CD4-positive, CD25-positive, alpha-beta regulatory T cell (primary cell): ENCODE measurements at regions not wholly inside any gene's neighbourhood (a gene's known extent, or its start where the extent isn't known, plus 50 kb on each side); places are given as distances from the start of the nearest gene placed in this dataset.

ENCODE experiments used
- ATAC-seq, 2 donors: fragments of 150-1000 bp; cut with Tn5 transposase; one replicate each; pipeline ENCODE4 v1.10.0; 2021; ENCODE audit warnings: low read depth in 2 of 2, moderate number of reproducible peaks in 2 of 2, moderate library complexity in 1 of 2
- DNase-seq, 3 donors: peaks; one replicate each; pipeline versions ENCODE4 v3.0.0 to v3.0.0-alpha.2; 2012 to 2022; ENCODE audit warnings: mixed read lengths in 1 of 3
- H3K27ac ChIP-seq: one replicate; pipeline ENCODE4 v1.7.0; 2013; ENCODE audit warnings: mild to moderate bottlenecking, low read length; ENCODE audit not compliant: insufficient read depth, poor library complexity, severe bottlenecking
- H3K27me3 ChIP-seq: one replicate; pipeline ENCODE4 v1.7.0; 2013; ENCODE audit warnings: low read length; ENCODE audit not compliant: control insufficient read depth, insufficient read depth
- H3K36me3 ChIP-seq: one replicate; pipeline ENCODE4 v1.7.0; 2013; ENCODE audit warnings: mild to moderate bottlenecking, low read length, moderate library complexity; ENCODE audit not compliant: control insufficient read depth, insufficient read depth
- H3K4me1 ChIP-seq: 2 replicates; pipeline ENCODE4 v1.7.0; 2013; ENCODE audit warnings: mild to moderate bottlenecking, low read length; ENCODE audit not compliant: insufficient read depth, control insufficient read depth, poor library complexity, severe bottlenecking
- H3K4me3 ChIP-seq: one replicate; pipeline ENCODE4 v1.7.0; 2013; ENCODE audit warnings: low read depth, mild to moderate bottlenecking, low read length, moderate library complexity
- H3K9me3 ChIP-seq, 2 experiments: 1 replicate in 1 of 2; 2 replicates in 1 of 2; pipeline ENCODE4 v1.7.0; 2013; ENCODE audit warnings: low read length in 2 of 2, mild to moderate bottlenecking in 1 of 2, moderate library complexity in 1 of 2; ENCODE audit not compliant: control insufficient read depth in 2 of 2
- H3K27ac Mint-ChIP-seq, 3 donors: one replicate each; pipeline ENCODE4 v1.8.0; 2020 to 2022; ENCODE audit warnings: mild to moderate bottlenecking in 3 of 3, mixed read lengths in 3 of 3, moderate library complexity in 2 of 3
- H3K27me3 Mint-ChIP-seq: one replicate; pipeline ENCODE4 v1.8.0; 2022; ENCODE audit warnings: mild to moderate bottlenecking, mixed read lengths
- H3K36me3 Mint-ChIP-seq: one replicate; pipeline ENCODE4 v1.8.0; 2020; ENCODE audit warnings: mixed read lengths
- H3K4me1 Mint-ChIP-seq, 4 donors: one replicate each; pipeline ENCODE4 v1.8.0; 2020 to 2022; ENCODE audit warnings: mixed read lengths in 4 of 4, mild to moderate bottlenecking in 1 of 4
- H3K4me3 Mint-ChIP-seq, 4 donors: one replicate each; pipeline ENCODE4 v1.8.0; 2020 to 2022; ENCODE audit warnings: mild to moderate bottlenecking in 4 of 4, mixed read lengths in 4 of 4, moderate library complexity in 3 of 4
- H3K9me3 Mint-ChIP-seq, 7 donors: one replicate each; pipeline ENCODE4 v1.8.0; 2020 to 2022; ENCODE audit warnings: mixed read lengths in 7 of 7, mild to moderate bottlenecking in 3 of 7, moderate library complexity in 2 of 7

GRCh38 chr5:42889311-42889933 lies 77.7 kb upstream of the SELENOP start:
- H3K4me1 Mint-ChIP-seq = no peaks in the 10 kb centered on the region
- Histone ChIP-seq H3K4me1 (no peaks in the 10 kb centered on the region), H3K27ac (no peak overlapping the region), H3K9me3 (no peaks in the 10 kb centered on the region), H3K27me3 (peaks cover 33% of the 10 kb centered on the region), H3K36me3 (no peaks in the 10 kb centered on the region), H3K4me3 (no peak overlapping the region)
- DNase-seq (peak; percentile 38 to 79 (median 53)), ATAC-seq (peak; percentile 78 to 82)
- no peaks in the 10 kb centered on the region for H3K36me3 Mint-ChIP-seq
- H3K27ac Mint-ChIP-seq = no peak overlapping the region
- peaks cover 13% of the 10 kb centered on the region for H3K27me3 Mint-ChIP-seq
- H3K9me3 Mint-ChIP-seq = no peaks in the 10 kb centered on the region
- H3K4me3 Mint-ChIP-seq = no peak overlapping the region

DNA sequence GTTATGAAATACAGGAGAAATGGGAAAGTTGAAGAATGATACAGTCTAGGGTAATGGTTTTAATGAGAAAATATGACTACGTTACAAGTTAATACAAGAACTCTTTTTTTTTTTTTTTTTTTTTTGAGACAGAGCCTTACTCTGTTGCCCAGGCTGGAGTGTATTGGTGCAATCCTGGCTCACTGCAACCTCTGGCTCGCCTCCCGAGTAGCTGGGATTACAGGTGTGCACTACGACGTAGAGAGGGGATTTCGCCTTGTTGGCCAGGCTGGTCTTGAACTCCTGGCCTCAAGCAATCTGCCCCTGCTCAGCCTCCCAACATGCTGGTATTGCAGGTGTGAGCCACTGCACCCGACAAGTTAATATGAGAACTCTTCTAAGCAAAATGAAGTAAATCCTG lies 77.1 kb upstream of the SELENOP start:
- Mint-ChIP-seq H3K9me3 (no peaks in the 10 kb centered on the region), H3K27ac (no peak overlapping the region), H3K27me3 (peaks cover 13% of the 10 kb centered on the region), H3K4me3 (no peak overlapping the region), H3K4me1 (no peaks in the 10 kb centered on the region), H3K36me3 (no peaks in the 10 kb centered on the region)
- no peak overlapping the region for H3K27ac ChIP-seq
- H3K9me3 ChIP-seq = no peaks in the 10 kb centered on the region
- ATAC-seq = no peak
- no peaks in the 10 kb centered on the region for H3K36me3 ChIP-seq
- no peak for DNase-seq
- peaks cover 33% of the 10 kb centered on the region for H3K27me3 ChIP-seq
- no peaks in the 10 kb centered on the region for H3K4me1 ChIP-seq
- H3K4me3 ChIP-seq = no peak overlapping the region

- Mint-ChIP-seq H3K27me3 (peaks cover 17% of the 10 kb centered on the region), H3K4me3 (no peak overlapping the region), H3K36me3 (no peaks in the 10 kb centered on the region), H3K4me1 (no peaks in the 10 kb centered on the region), H3K9me3 (peaks cover 0 to 1% (median 0%) of the 10 kb centered on the region in 7 donors), H3K27ac (no peak overlapping the region)
- DNase-seq (no peak), ATAC-seq (no peak)
- Histone ChIP-seq H3K4me3 (no peak overlapping the region), H3K4me1 (no peaks in the 10 kb centered on the region), H3K27ac (no peak overlapping the region), H3K36me3 (no peaks in the 10 kb centered on the region), H3K27me3 (peaks cover 33% of the 10 kb centered on the region), H3K9me3 (no peaks in the 10 kb centered on the region)
Observed at GRCh38 chr5:42887575-42887974, 75.9 kb upstream of the SELENOP start.

DNA sequence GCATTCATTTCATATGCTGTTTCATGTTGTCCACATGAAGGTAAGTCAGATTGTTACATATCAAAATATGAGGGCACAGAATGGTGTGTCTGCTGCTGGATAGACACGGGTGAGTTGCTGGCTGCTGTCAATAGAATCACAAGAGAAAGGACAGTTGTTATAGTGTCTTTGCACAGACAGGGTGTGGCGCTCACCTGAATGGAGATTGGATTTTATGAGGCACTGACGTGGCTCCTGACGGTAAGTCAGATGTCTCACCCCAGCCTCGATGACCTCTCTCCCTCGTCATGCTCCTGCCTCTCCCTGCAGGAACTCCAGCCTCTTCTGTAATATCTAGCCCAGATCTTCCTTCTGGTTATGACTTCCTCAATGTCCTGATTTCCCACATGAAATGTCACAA lies 75.4 kb upstream of the SELENOP start:
- no peaks in the 10 kb centered on the region for H3K36me3 ChIP-seq
- H3K4me1 ChIP-seq = no peaks in the 10 kb centered on the region
- Mint-ChIP-seq H3K9me3 (peaks cover 0 to 1% (median 0%) of the 10 kb centered on the region in 7 donors), H3K27ac (no peak overlapping the region), H3K4me3 (no peak overlapping the region), H3K27me3 (peaks cover 19% of the 10 kb centered on the region), H3K36me3 (no peaks in the 10 kb centered on the region), H3K4me1 (no peaks in the 10 kb centered on the region)
- ATAC-seq (no peak), DNase-seq (no peak)
- no peak overlapping the region for H3K4me3 ChIP-seq
- H3K27ac ChIP-seq = no peak overlapping the region
- no peaks in the 10 kb centered on the region for H3K9me3 ChIP-seq
- H3K27me3 ChIP-seq = peaks cover 33% of the 10 kb centered on the region

- ATAC-seq (no peak), DNase-seq (no peak)
- H3K27ac Mint-ChIP-seq = no peak overlapping the region
- H3K27me3 Mint-ChIP-seq = peaks cover 19% of the 10 kb centered on the region
- Histone ChIP-seq H3K27me3 (peaks cover 33% of the 10 kb centered on the region), H3K4me3 (no peak overlapping the region), H3K9me3 (no peaks in the 10 kb centered on the region), H3K4me1 (no peaks in the 10 kb centered on the region), H3K27ac (no peak overlapping the region), H3K36me3 (no peaks in the 10 kb centered on the region)
- H3K9me3 Mint-ChIP-seq = peaks cover 0 to 1% (median 0%) of the 10 kb centered on the region in 7 donors
- H3K36me3 Mint-ChIP-seq = no peaks in the 10 kb centered on the region
- no peaks in the 10 kb centered on the region for H3K4me1 Mint-ChIP-seq
- no peak overlapping the region for H3K4me3 Mint-ChIP-seq
Observed at GRCh38 chr5:42886635-42887034, 74.9 kb upstream of the SELENOP start.

DNA sequence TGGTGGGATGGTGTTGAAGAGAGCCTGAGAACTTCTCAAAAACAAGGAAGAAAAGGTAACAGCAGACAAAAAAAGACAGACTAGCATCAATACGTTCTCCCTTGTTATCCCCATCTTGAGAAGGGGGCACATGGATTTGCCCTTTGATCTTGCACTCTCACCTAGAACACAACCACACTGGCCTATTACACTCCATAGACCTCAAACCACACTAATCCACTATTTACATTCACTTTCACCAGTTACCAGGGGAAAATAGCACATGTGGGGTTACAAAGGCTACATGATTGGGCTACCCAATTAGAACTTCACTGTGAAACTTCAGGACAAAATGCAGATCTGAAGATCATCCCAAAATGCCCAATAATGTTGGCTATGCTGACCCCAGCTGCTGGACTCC lies 72.6 kb upstream of the SELENOP start:
- Mint-ChIP-seq H3K4me1 (no peaks in the 10 kb centered on the region), H3K27ac (no peak overlapping the region), H3K9me3 (peaks cover 0 to 1% (median 0%) of the 10 kb centered on the region in 7 donors), H3K27me3 (peaks cover 16% of the 10 kb centered on the region), H3K4me3 (no peak overlapping the region), H3K36me3 (no peaks in the 10 kb centered on the region)
- DNase-seq = no peak
- no peak overlapping the region for H3K4me3 ChIP-seq
- H3K27ac ChIP-seq = no peak overlapping the region
- H3K9me3 ChIP-seq = no peaks in the 10 kb centered on the region
- no peak for ATAC-seq
- H3K4me1 ChIP-seq = no peaks in the 10 kb centered on the region
- no peaks in the 10 kb centered on the region for H3K36me3 ChIP-seq
- peaks cover 29% of the 10 kb centered on the region for H3K27me3 ChIP-seq

- no peaks in the 10 kb centered on the region for H3K36me3 Mint-ChIP-seq
- ATAC-seq (no peak), DNase-seq (no peak)
- Histone ChIP-seq H3K27ac (no peak overlapping the region), H3K36me3 (no peaks in the 10 kb centered on the region), H3K4me3 (no peak overlapping the region), H3K27me3 (peaks cover 15% of the 10 kb centered on the region), H3K4me1 (no peaks in the 10 kb centered on the region), H3K9me3 (no peaks in the 10 kb centered on the region)
- H3K4me1 Mint-ChIP-seq = peaks cover 0 to 4% (median 2%) of the 10 kb centered on the region in 4 donors
- H3K9me3 Mint-ChIP-seq = peaks cover 0 to 1% (median 0%) of the 10 kb centered on the region in 7 donors
- no peak overlapping the region for H3K27ac Mint-ChIP-seq
- no peak overlapping the region for H3K4me3 Mint-ChIP-seq
- peaks cover 6% of the 10 kb centered on the region for H3K27me3 Mint-ChIP-seq
Observed at GRCh38 chr5:42881416-42882117, 69.9 kb upstream of the SELENOP start.
